ENCODE measurements at regions not wholly inside any gene's neighbourhood (a gene's known extent, or its start where the extent isn't known, plus 50 kb on each side); places are given as distances from the start of the nearest gene placed in this dataset.

DNA sequence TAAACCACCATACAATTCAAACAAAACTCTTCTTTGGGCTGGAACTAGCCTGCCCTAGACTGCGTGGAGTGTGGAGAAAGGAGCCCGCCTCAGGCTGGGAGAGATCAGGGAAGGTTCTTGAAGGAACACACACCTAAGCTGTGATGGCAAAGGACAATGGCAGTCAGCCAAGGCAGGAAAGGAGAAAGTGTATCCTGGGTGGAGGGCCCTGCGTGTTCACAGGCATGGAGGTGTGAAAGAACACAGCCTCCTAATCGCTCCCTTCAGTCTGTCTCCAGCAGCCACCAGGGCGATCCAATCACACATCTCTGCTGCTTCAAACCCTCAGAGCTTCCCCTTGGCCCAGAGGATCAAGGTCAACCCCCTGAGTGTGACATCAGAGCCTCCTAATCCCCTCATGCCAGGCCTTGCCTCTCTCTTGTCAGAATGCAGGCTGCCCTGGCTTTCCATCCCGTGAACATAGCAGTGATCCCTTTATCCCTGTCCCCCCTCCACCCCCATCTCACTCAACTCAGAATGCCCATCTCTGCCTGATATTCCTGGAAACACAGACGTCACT, 173.0 kb downstream of the KATNIP start:
- Histone ChIP-seq H3K27me3 (ENCODE audit: control insufficient read depth in 2 of 2, insufficient read depth in 2 of 2, low read length in 2 of 2) (no peaks in the 10 kb centered on the region), H4K20me1 (ENCODE audit: insufficient read depth, low read length) (no peaks in the 10 kb centered on the region), H3K4me1 (ENCODE audit: control insufficient read depth in 1 of 2, insufficient read depth in 2 of 2, low read length in 2 of 2) (no peaks in the 10 kb centered on the region), H3K36me3 (replicated peaks in 1 of 2; ENCODE audit: control insufficient read depth in 1 of 2, insufficient read depth in 2 of 2, low read length in 2 of 2) (peaks cover 12 to 64% of the 10 kb centered on the region in 2 donors), H3K4me3 (replicated peaks in 1 of 3; ENCODE audit: low read depth in 2 of 3, low read length in 3 of 3) (no peak overlapping the region), H3K79me2 (ENCODE audit: insufficient read depth, low read length) (no peaks in the 10 kb centered on the region), H3K9me3 (replicated peaks in 1 of 2; ENCODE audit: control insufficient read depth in 1 of 2, insufficient read depth in 1 of 2, low read length in 2 of 2) (no peaks in the 10 kb centered on the region), H2AFZ (ENCODE audit: insufficient read depth, low read depth, low read length, poor library complexity, severe bottlenecking) (no peak overlapping the region), H3K4me2 (replicated peaks; ENCODE audit: extremely low read depth, low read length, poor library complexity, severe bottlenecking) (no peak overlapping the region), H3K27ac (ENCODE audit: low read depth in 1 of 2, low read length in 2 of 2) (no peak overlapping the region), H3K9ac (ENCODE audit: insufficient read depth, low read length, poor library complexity, severe bottlenecking) (no peak overlapping the region)
- intact Hi-C loops (cut with micrococcal nuclease), result no loop called here
- Mint-ChIP-seq H3K9me3 (peaks cover 0 to 1% (median 0%) of the 10 kb centered on the region in 7 donors), H3K4me3 (no peak overlapping the region), H3K36me3 (peaks cover 54 to 61% of the 10 kb centered on the region in 2 donors), H3K4me1 (peaks cover 2% of the 10 kb centered on the region), H3K27me3 (ENCODE audit: low read depth in 3 of 3) (peaks cover 0 to 2% (median 0%) of the 10 kb centered on the region in 3 donors), H3K27ac (no peak overlapping the region)
- WGBS (ENCODE audit: insufficient coverage), result 94% methylated on average over 5 of the region's 7 CpGs
- DNase-seq, result no peak
- TF ChIP-seq, protein P1, sequence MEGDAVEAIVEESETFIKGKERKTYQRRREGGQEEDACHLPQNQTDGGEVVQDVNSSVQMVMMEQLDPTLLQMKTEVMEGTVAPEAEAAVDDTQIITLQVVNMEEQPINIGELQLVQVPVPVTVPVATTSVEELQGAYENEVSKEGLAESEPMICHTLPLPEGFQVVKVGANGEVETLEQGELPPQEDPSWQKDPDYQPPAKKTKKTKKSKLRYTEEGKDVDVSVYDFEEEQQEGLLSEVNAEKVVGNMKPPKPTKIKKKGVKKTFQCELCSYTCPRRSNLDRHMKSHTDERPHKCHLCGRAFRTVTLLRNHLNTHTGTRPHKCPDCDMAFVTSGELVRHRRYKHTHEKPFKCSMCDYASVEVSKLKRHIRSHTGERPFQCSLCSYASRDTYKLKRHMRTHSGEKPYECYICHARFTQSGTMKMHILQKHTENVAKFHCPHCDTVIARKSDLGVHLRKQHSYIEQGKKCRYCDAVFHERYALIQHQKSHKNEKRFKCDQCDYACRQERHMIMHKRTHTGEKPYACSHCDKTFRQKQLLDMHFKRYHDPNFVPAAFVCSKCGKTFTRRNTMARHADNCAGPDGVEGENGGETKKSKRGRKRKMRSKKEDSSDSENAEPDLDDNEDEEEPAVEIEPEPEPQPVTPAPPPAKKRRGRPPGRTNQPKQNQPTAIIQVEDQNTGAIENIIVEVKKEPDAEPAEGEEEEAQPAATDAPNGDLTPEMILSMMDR (IDR thresholded peaks at IDR 0.05), result no peak

DNA sequence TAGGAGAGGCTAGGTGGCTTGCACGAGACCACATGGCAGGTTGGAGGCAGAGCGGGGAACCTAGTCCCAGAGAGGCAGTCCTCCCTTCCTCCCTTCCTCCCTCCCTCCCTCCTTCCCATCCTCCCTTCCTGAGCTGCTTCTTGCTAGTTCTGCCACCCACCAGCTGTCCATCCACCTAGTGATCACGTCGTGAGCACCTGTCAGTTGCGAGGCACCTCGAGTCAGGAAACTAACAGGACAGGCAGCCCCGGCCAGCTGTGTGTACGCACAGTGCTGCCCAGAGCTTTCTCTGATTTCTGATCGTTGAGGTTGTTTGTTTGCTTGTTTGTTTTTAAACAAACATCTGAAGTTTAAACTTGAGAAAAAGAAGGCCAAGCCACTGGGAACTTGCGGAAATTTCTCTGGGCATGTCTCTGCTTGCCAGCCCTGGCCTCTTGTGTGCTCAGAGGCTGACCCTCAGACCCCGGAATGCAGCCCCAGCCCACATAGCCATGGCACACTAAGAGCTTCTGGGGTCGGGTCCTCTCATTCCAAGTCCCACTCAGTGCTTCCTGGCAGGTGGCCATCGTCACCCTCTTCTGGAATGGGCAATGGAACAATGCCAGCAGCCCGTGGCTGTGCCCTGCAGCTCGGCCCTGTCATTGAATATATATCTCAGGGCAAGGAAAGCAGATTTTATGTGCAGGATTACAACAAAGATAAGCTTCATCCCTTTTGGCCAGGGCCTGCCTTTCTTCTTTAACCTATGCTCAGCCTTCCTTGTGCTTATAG, 174.0 kb downstream of the KATNIP start:
- H3K4me2 ChIP-seq (replicated peaks; ENCODE audit: extremely low read depth, low read length, poor library complexity, severe bottlenecking), result no peak overlapping the region
- no peak overlapping the region for H2AFZ ChIP-seq (ENCODE audit: insufficient read depth, low read depth, low read length, poor library complexity, severe bottlenecking)
- intact Hi-C loops (cut with micrococcal nuclease), result no loop called here
- Mint-ChIP-seq H3K27ac (peak overlapping the region in 1 of 7 donors; percentile 16), H3K27me3 (ENCODE audit: low read depth in 3 of 3) (peaks cover 0 to 2% (median 0%) of the 10 kb centered on the region in 3 donors), H3K4me3 (no peak overlapping the region), H3K9me3 (peaks cover 0 to 1% (median 0%) of the 10 kb centered on the region in 7 donors), H3K36me3 (peaks cover 57 to 61% of the 10 kb centered on the region in 2 donors), H3K4me1 (peaks cover 4% of the 10 kb centered on the region)
- DNase-seq, result no peak
- WGBS (ENCODE audit: insufficient coverage), result 88% methylated on average over 13 of the region's 15 CpGs
- peaks cover 3 to 4% of the 10 kb centered on the region in 2 donors for H3K4me1 ChIP-seq (ENCODE audit: control insufficient read depth in 1 of 2, insufficient read depth in 2 of 2, low read length in 2 of 2)
- no peaks in the 10 kb centered on the region for H3K9me3 ChIP-seq (replicated peaks in 1 of 2; ENCODE audit: control insufficient read depth in 1 of 2, insufficient read depth in 1 of 2, low read length in 2 of 2)
- H3K9ac ChIP-seq (ENCODE audit: insufficient read depth, low read length, poor library complexity, severe bottlenecking), result peak overlapping the region; percentile 12
- no peak overlapping the region for H3K27ac ChIP-seq (ENCODE audit: low read depth in 1 of 2, low read length in 2 of 2)
- H4K20me1 ChIP-seq (ENCODE audit: insufficient read depth, low read length), result no peaks in the 10 kb centered on the region
- no peaks in the 10 kb centered on the region for H3K27me3 ChIP-seq (ENCODE audit: control insufficient read depth in 2 of 2, insufficient read depth in 2 of 2, low read length in 2 of 2)
- no peaks in the 10 kb centered on the region for H3K79me2 ChIP-seq (ENCODE audit: insufficient read depth, low read length)
- peaks cover 12 to 64% of the 10 kb centered on the region in 2 donors for H3K36me3 ChIP-seq (replicated peaks in 1 of 2; ENCODE audit: control insufficient read depth in 1 of 2, insufficient read depth in 2 of 2, low read length in 2 of 2)
- TF ChIP-seq, protein P1 (IDR thresholded peaks at IDR 0.05), result no peak
- no peak overlapping the region for H3K4me3 ChIP-seq (replicated peaks in 1 of 3; ENCODE audit: low read depth in 2 of 3, low read length in 3 of 3)

Data from CD14-positive monocyte (primary cell).